Lower leg skin (tissue), 4 donors: ENCODE measurements at regions not wholly inside any gene's neighbourhood (a gene's known extent, or its start where the extent isn't known, plus 50 kb on each side); places are given as distances from the start of the nearest gene placed in this dataset.

Experiments used
- DNase-seq, 2 donors: peaks; one replicate each; pipeline ENCODE4 v3.0.0-alpha.2; 2019; ENCODE audit warnings: low spot score in 2 of 2
- H3K4me3 ChIP-seq: fragments of 200-600 bp; sonication (generic); 2 replicates; pipeline ENCODE4 v1.5.1; 2017; ENCODE audit warnings: mild to moderate bottlenecking, low read depth; ENCODE audit not compliant: poor library complexity, severe bottlenecking
- CTCF ChIP-seq, 3 donors: fragments of 450-650 bp; IDR thresholded peaks; one replicate each; pipeline ENCODE4 v1.5.1; 2016; ENCODE audit warnings: antibody characterized with exemption in 3 of 3, mild to moderate bottlenecking in 3 of 3, moderate library complexity in 2 of 3
- POLR2A ChIP-seq, 2 donors: fragments of 450-650 bp; IDR thresholded peaks; one replicate each; pipeline ENCODE4 v1.6.1; 2016 to 2017; ENCODE audit warnings: antibody characterized with exemption in 2 of 2, mild to moderate bottlenecking in 1 of 2, moderate library complexity in 1 of 2
- WGBS, 2 donors: methylation state at CpG; one replicate each; pipeline ENCODE4 v1.1.5; 2018; 5-methylcytosine and 5-hydroxymethylcytosine counted together
- intact Hi-C: fragments of 100-400 bp; cut with DNase I; formaldehyde crosslinking; loops from one replicate; pipeline ENCODE4 v1.15.0; 2023; ENCODE audit warnings: low total_unique reads

- TF ChIP-seq POLR2A (IDR thresholded peaks at IDR 0.05) = no peak
- TF ChIP-seq CTCF (IDR thresholded peaks at IDR 0.05) = no peak
- intact Hi-C loops = no loop called here
- DNase-seq = no peak
- WGBS, 2 donors = 71 to 79% methylated on average over 5 of the region's 5 CpGs
- no peak overlapping the region for H3K4me3 ChIP-seq
Measured at GRCh38 chr13:106911020-106911419, 343.1 kb upstream of the ARGLU1 start.

GRCh38 chr13:106906426-106906996, 338.6 kb upstream of the ARGLU1 start:
- no peak for DNase-seq
- intact Hi-C loops = no loop called here
- WGBS, 2 donors = 87 to 89% methylated on average over 13 of the region's 13 CpGs
- no peak for TF ChIP-seq POLR2A (IDR thresholded peaks at IDR 0.05)
- no peak for TF ChIP-seq CTCF (IDR thresholded peaks at IDR 0.05)
- no peak overlapping the region for H3K4me3 ChIP-seq

- intact Hi-C loops = no loop called here
- no peak overlapping the region for H3K4me3 ChIP-seq
- WGBS, 2 donors = 63 to 68% methylated on average over 12 to 14 of the region's 14 CpGs
- DNase-seq = no peak
- TF ChIP-seq CTCF (IDR thresholded peaks at IDR 0.05) = no peak
- TF ChIP-seq POLR2A (IDR thresholded peaks at IDR 0.05) = no peak
Measured at GRCh38 chr13:106905380-106906162, 337.6 kb upstream of the ARGLU1 start.

- H3K4me3 ChIP-seq = no peak overlapping the region
- intact Hi-C loops = no loop called here
- TF ChIP-seq CTCF (IDR thresholded peaks at IDR 0.05) (no peak), POLR2A (IDR thresholded peaks at IDR 0.05) (no peak)
- no peak for DNase-seq
Measured at GRCh38 chr13:106899442-106899841, 331.5 kb upstream of the ARGLU1 start.

- intact Hi-C loops = no loop called here
- no peak for DNase-seq
- WGBS, 2 donors = 62 to 66% methylated on average over 2 of the region's 2 CpGs
- H3K4me3 ChIP-seq = no peak overlapping the region
- TF ChIP-seq POLR2A (IDR thresholded peaks at IDR 0.05) = no peak
Measured at GRCh38 chr13:106898231-106898630, 330.3 kb upstream of the ARGLU1 start.

- WGBS, 2 donors = 86 to 91% methylated on average over 2 of the region's 2 CpGs
- no peak for TF ChIP-seq CTCF (IDR thresholded peaks at IDR 0.05)
- no peak for TF ChIP-seq POLR2A (IDR thresholded peaks at IDR 0.05)
- DNase-seq = no peak
- no peak overlapping the region for H3K4me3 ChIP-seq
- intact Hi-C loops = no loop called here
Measured at GRCh38 chr13:106888148-106888547, 320.2 kb upstream of the ARGLU1 start.
